ENCODE measurements at regions not wholly inside any gene's neighbourhood (a gene's known extent, or its start where the extent isn't known, plus 50 kb on each side); places are given as distances from the start of the nearest gene placed in this dataset.

- Histone ChIP-seq H3K23me2 (ENCODE audit: low read depth, low read length) (no peaks in the 10 kb centered on the region), H3K36me3 (ENCODE audit: control insufficient read depth in 2 of 4, insufficient read depth in 4 of 4, low read length in 3 of 4) (no peaks in the 10 kb centered on the region), H2BK120ac (replicated peaks; ENCODE audit: low read depth, low read length) (no peak overlapping the region), H4K91ac (replicated peaks; ENCODE audit: insufficient read length, low read length) (no peak overlapping the region), H3K79me2 (ENCODE audit: control insufficient read depth in 1 of 2, insufficient read depth in 2 of 2, low read length in 2 of 2) (no peaks in the 10 kb centered on the region), H2BK5ac (ENCODE audit: low read depth, low read length) (no peak overlapping the region), H4K8ac (ENCODE audit: extremely low read depth, insufficient read depth, low read length) (no peak overlapping the region), H3K9ac (replicated peaks in 1 of 4; ENCODE audit: extremely low read depth in 1 of 4, low read depth in 3 of 4, low read length in 3 of 4) (no peak overlapping the region), H3K23ac (ENCODE audit: insufficient read length) (no peak overlapping the region), H3K79me1 (ENCODE audit: low read depth, low read length) (no peaks in the 10 kb centered on the region), H3K27ac (ENCODE audit: low read depth, low read length) (no peak overlapping the region), H3K4me2 (ENCODE audit: insufficient read depth in 1 of 2, low read depth in 2 of 2, low read length in 2 of 2) (no peak overlapping the region), H3K18ac (ENCODE audit: extremely low read depth, low read length) (no peak overlapping the region), H2AK5ac (ENCODE audit: low read depth, low read length) (no peak overlapping the region), H3K9me3 (ENCODE audit: insufficient read depth in 2 of 2, low read depth in 1 of 2, low read length in 1 of 2) (no peaks in the 10 kb centered on the region), H2BK12ac (ENCODE audit: low read depth, low read length) (no peak overlapping the region), H3K14ac (ENCODE audit: insufficient read length) (no peak overlapping the region), H3K4me3 (ENCODE audit: extremely low read depth in 1 of 4, insufficient read depth in 2 of 4, low read depth in 3 of 4, low read length in 4 of 4) (no peak overlapping the region), H2BK15ac (ENCODE audit: low read length) (no peak overlapping the region), H2BK20ac (ENCODE audit: low read length) (no peak overlapping the region), H2AFZ (ENCODE audit: low read length) (no peak overlapping the region), H3K4ac (replicated peaks; ENCODE audit: insufficient read length, low read depth, low read length) (no peak overlapping the region), H4K20me1 (replicated peaks in 1 of 2; ENCODE audit: control insufficient read depth in 1 of 2, insufficient read depth in 2 of 2, low read length in 2 of 2) (no peaks in the 10 kb centered on the region), H4K5ac (ENCODE audit: insufficient read length, low read depth, low read length) (no peak overlapping the region), H3K56ac (replicated peaks; ENCODE audit: insufficient read length, low read depth, low read length) (no peak overlapping the region), H3K4me1 (replicated peaks in 1 of 4; ENCODE audit: control insufficient read depth in 3 of 4, insufficient read depth in 4 of 4, low read length in 3 of 4) (no peaks in the 10 kb centered on the region), H3K27me3 (replicated peaks in 1 of 4; ENCODE audit: control insufficient read depth in 3 of 4, extremely low read depth in 1 of 4, insufficient read depth in 3 of 4, low read length in 3 of 4) (no peaks in the 10 kb centered on the region)
- FAIRE-seq (no peak), DNase-seq (ENCODE audit: low read depth in 1 of 2, low spot score in 2 of 2) (no peak)
- TF ChIP-seq CBX5 (IDR thresholded peaks at IDR 0.05; ENCODE audit: low read depth, low read length) = no peak
- no peak for TF ChIP-seq EGR1 (IDR thresholded peaks at IDR 0.05; ENCODE audit: borderline replicate concordance, low read depth, low read length)
- TF ChIP-seq RNF2 (IDR thresholded peaks at IDR 0.05; ENCODE audit: borderline replicate concordance, low read depth, low read length, missing control alignments, poor library complexity, severe bottlenecking) = no peak
- TF ChIP-seq MAX (IDR thresholded peaks at IDR 0.05) = no peak
- no peak for TF ChIP-seq HDAC2 (IDR thresholded peaks at IDR 0.05; ENCODE audit: borderline replicate concordance in 1 of 2, low read depth in 2 of 2, low read length in 2 of 2)
- no peak for TF ChIP-seq BCL11A (IDR thresholded peaks at IDR 0.05; ENCODE audit: low read depth in 2 of 2, low read length in 2 of 2)
- TF ChIP-seq TEAD4 (IDR thresholded peaks at IDR 0.05; ENCODE audit: low read depth, low read length) = no peak
- no peak for TF ChIP-seq KDM1A (IDR thresholded peaks at IDR 0.05; ENCODE audit: borderline replicate concordance, low read length)
- no peak for TF ChIP-seq ZNF274 (IDR thresholded peaks at IDR 0.05; ENCODE audit: borderline replicate concordance, extremely low read depth, low read length)
- no peak for TF ChIP-seq KDM4A (IDR thresholded peaks at IDR 0.05; ENCODE audit: low read depth, low read length, severe bottlenecking)
- no peak for TF ChIP-seq USF2 (IDR thresholded peaks at IDR 0.05; ENCODE audit: low read length)
- no peak for TF ChIP-seq POLR2AphosphoS5 (IDR thresholded peaks at IDR 0.05; ENCODE audit: low read depth, low read length)
- CTCF ChIA-PET (ENCODE audit: partially characterized antibody) = no interaction called here
- 78% methylated on average over 3 of the region's 3 CpGs; no CpG with 5 or more reads in 1 of the 2 experiments for WGBS, 2 experiments (ENCODE audit: extremely low coverage in 1 of 2, insufficient coverage in 1 of 2, insufficient read length in 1 of 2, insufficient replicate concordance in 2 of 2, low coverage in 1 of 2, low lambda C conversion rate in 2 of 2, missing lambda C conversion rate in 1 of 2)
- POLR2A ChIA-PET (ENCODE audit: partially characterized antibody) = no interaction called here
These were observed 133.9 kb upstream of the TPK1 start for GRCh38 chr7:144969787-144970186.
